Transverse colon (tissue), 4 donors: ENCODE measurements at regions not wholly inside any gene's neighbourhood (a gene's known extent, or its start where the extent isn't known, plus 50 kb on each side); places are given as distances from the start of the nearest gene placed in this dataset.

Experiments used
- DNase-seq: peaks from one replicate; pipeline ENCODE4 v3.0.0-alpha.2; 2019
- H3K27ac ChIP-seq, 4 donors: fragments of 200-600 bp; sonication (generic); 2 replicates each; pipeline ENCODE4 v1.5.1; 2016 to 2018; ENCODE audit warnings: inconsistent platforms in 4 of 4
- H3K27me3 ChIP-seq: fragments of 200-600 bp; sonication (generic); 2 replicates; pipeline ENCODE4 v1.5.1; 2017; ENCODE audit warnings: inconsistent platforms
- H3K36me3 ChIP-seq, 4 donors: fragments of 200-600 bp; sonication (generic); 2 replicates each; pipeline ENCODE4 v1.5.1; 2017 to 2019; ENCODE audit warnings: inconsistent platforms in 4 of 4
- H3K4me1 ChIP-seq, 4 donors: fragments of 200-600 bp; sonication (generic); 2 replicates each; pipeline ENCODE4 v1.5.1; 2017 to 2020; ENCODE audit warnings: inconsistent platforms in 4 of 4
- H3K4me3 ChIP-seq, 4 donors: fragments of 200-600 bp; sonication (generic); 1 replicate in 1 of 4; 2 replicates in 3 of 4; pipeline versions ENCODE4 v1.5.1 to v1.6.1; 2017 to 2019; ENCODE audit warnings: inconsistent platforms in 4 of 4
- H3K9me3 ChIP-seq, 2 donors: fragments of 200-600 bp; sonication (generic); 2 replicates each; pipeline ENCODE4 v1.5.1; 2017 to 2019; ENCODE audit warnings: inconsistent platforms in 2 of 2
- EP300 ChIP-seq: sonication (generic); formaldehyde crosslinking; IDR thresholded peaks from one replicate; pipeline ENCODE4 v1.6.1; 2017; ENCODE audit warnings: antibody characterized with exemption, low read depth
- POLR2A ChIP-seq: fragments of 450-650 bp; IDR thresholded peaks from one replicate; pipeline ENCODE4 v1.6.1; 2016; ENCODE audit warnings: antibody characterized with exemption, mild to moderate bottlenecking, moderate library complexity
- POLR2AphosphoS5 ChIP-seq, 3 donors: sonication (generic); formaldehyde crosslinking; IDR thresholded peaks; one replicate each; pipeline ENCODE4 v1.6.1; 2016; ENCODE audit warnings: antibody characterized with exemption in 3 of 3
- WGBS, 2 donors: methylation state at CpG; one replicate each; pipeline ENCODE4 v1.1.5; 2018; ENCODE audit warnings: low coverage in 1 of 2; 5-methylcytosine and 5-hydroxymethylcytosine counted together
- in situ Hi-C, 4 donors: fragments of 200-750 bp; cut with MboI; loops; one replicate each; pipeline versions ENCODE4 v1.15.0 to v1.15.1; 2017; ENCODE audit warnings: low sequenced_read_pairs in 3 of 4, low pct_ligation_motif_present in 1 of 4, low pct_unique_long_range_greater_than_20kb in 1 of 4
- intact Hi-C: fragments of 100-400 bp; cut with DNase I; formaldehyde crosslinking; loops from one replicate; pipeline ENCODE4 v1.15.1; 2023; ENCODE audit warnings: low total_unique reads
- TF ChIP-seq, protein P1 (sequence below), 5 experiments: fragments of 200-600 bp in 3 of 5; fragments of 450-650 bp in 2 of 5; sonication (generic) in 3 of 5; IDR thresholded peaks; 1 replicate in 2 of 5; 2 replicates in 3 of 5; pipeline ENCODE4 v1.5.1; 2016 to 2017; ENCODE audit warnings: antibody characterized with exemption in 5 of 5, inconsistent platforms in 3 of 5, mild to moderate bottlenecking in 2 of 5, moderate library complexity in 1 of 5

DNA sequence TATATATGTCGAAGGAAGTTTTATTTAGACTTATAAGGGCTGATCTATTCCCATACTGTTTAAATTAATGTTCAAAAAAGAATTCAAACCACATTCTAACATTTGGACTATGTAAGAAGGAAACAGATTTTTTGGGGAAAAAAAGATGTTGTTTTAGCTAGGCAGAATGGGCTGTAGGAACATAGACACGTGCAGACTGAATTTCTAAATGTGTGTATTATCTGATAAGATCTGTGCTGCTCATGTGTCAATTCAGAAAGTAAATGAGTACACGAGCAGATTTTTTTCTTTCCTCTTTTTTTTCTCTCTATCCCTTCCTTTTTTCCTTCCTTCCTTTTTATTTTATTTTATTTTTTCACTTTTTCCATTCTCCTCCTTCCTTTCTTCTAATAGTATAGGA, 259.5 kb upstream of the KCNH8 start:
- no peaks in the 10 kb centered on the region for H3K27me3 ChIP-seq
- no peaks in the 10 kb centered on the region for H3K36me3 ChIP-seq
- 59 to 64% methylated on average over 3 of the region's 3 CpGs for WGBS, 2 donors
- in situ Hi-C loops, result no loop called here
- H3K4me3 ChIP-seq, result no peak overlapping the region
- H3K4me1 ChIP-seq, result no peaks in the 10 kb centered on the region
- intact Hi-C loops, result no loop called here
- TF ChIP-seq POLR2AphosphoS5 (IDR thresholded peaks at IDR 0.05) (no peak), POLR2A (no peak), EP300 (no peak)
- TF ChIP-seq, protein P1, sequence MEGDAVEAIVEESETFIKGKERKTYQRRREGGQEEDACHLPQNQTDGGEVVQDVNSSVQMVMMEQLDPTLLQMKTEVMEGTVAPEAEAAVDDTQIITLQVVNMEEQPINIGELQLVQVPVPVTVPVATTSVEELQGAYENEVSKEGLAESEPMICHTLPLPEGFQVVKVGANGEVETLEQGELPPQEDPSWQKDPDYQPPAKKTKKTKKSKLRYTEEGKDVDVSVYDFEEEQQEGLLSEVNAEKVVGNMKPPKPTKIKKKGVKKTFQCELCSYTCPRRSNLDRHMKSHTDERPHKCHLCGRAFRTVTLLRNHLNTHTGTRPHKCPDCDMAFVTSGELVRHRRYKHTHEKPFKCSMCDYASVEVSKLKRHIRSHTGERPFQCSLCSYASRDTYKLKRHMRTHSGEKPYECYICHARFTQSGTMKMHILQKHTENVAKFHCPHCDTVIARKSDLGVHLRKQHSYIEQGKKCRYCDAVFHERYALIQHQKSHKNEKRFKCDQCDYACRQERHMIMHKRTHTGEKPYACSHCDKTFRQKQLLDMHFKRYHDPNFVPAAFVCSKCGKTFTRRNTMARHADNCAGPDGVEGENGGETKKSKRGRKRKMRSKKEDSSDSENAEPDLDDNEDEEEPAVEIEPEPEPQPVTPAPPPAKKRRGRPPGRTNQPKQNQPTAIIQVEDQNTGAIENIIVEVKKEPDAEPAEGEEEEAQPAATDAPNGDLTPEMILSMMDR (IDR thresholded peaks at IDR 0.05), result no peak
- H3K9me3 ChIP-seq, result no peaks in the 10 kb centered on the region
- DNase-seq, result no peak
- H3K27ac ChIP-seq, result no peak overlapping the region

DNA sequence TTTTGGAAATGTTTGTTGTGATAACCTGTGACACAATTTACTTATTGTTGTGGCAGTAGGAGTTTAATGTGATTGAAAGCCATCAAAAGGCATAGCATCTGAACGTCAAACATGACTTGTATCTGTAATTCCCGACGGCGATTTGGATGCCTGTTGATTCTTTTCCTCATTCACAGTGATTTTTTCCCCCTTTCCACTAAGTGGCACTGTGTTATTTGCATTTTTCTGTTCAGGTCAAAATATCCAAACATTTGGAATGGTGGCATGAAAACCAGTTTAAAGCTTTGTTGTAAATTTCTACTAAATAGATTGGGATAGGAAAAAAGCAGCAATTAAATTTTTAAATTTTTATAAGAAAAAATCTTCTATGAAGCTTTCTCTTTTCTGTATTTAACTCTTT, 259.9 kb upstream of the KCNH8 start:
- Histone ChIP-seq H3K4me1 (no peaks in the 10 kb centered on the region), H3K27me3 (no peaks in the 10 kb centered on the region), H3K27ac (no peak overlapping the region), H3K36me3 (no peaks in the 10 kb centered on the region), H3K4me3 (no peak overlapping the region), H3K9me3 (no peaks in the 10 kb centered on the region)
- intact Hi-C loops, result no loop called here
- TF ChIP-seq POLR2A, result no peak
- TF ChIP-seq EP300, result no peak
- TF ChIP-seq POLR2AphosphoS5 (IDR thresholded peaks at IDR 0.05), result no peak
- TF ChIP-seq, protein P1 (IDR thresholded peaks at IDR 0.05), result no peak
- in situ Hi-C loops, result no loop called here
- no peak for DNase-seq
- WGBS, 2 donors, result 74 to 79% methylated on average over 4 of the region's 4 CpGs

DNA sequence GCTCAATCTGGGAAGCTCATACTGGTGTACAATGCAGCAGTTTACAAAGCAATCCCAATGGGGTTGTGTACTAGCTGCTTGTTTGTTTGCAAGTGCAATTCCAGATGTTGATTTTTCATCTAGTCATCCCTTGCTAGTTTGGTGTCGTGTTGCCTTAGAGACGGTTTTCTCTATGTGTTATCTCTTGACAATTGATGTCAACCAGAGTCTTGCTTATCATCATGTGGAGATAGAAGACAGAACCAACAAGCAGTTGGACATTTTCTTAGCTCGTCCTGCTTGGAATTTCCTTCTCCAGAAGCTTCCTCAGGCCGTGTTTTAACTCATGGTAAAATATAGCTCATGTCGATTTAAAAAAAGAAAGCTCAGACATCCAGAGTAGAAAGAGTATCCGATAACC, 262.0 kb upstream of the KCNH8 start:
- Histone ChIP-seq H3K9me3 (no peaks in the 10 kb centered on the region), H3K27me3 (no peaks in the 10 kb centered on the region), H3K4me1 (no peaks in the 10 kb centered on the region), H3K27ac (no peak overlapping the region), H3K4me3 (no peak overlapping the region), H3K36me3 (no peaks in the 10 kb centered on the region)
- intact Hi-C loops (no loop called here), in situ Hi-C loops (no loop called here)
- 73 to 82% methylated on average over 6 of the region's 6 CpGs for WGBS, 2 donors
- no peak for DNase-seq
- TF ChIP-seq POLR2A, result no peak
- TF ChIP-seq, protein P1 (IDR thresholded peaks at IDR 0.05), result no peak
- TF ChIP-seq POLR2AphosphoS5 (IDR thresholded peaks at IDR 0.05), result no peak
- TF ChIP-seq EP300, result no peak

DNA sequence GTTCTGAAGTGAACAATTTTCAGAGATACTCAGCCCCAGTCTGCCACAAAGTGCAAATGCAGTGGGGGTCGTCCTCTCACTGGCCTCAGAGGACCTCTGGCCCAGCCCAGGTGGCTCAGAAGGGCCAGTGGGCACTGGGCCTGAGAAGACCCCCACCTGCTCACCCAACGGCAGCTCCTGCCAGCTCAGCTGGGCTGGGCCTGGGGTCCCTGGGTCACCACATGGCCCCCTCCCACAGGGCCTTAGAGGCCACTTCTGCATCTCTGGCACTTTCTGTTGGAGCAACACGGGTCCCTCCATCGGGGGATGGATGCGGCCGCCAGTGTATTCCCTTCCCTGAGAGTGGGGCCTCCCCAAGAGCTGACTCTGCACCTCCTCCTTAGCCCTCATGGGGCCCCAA, 262.7 kb upstream of the KCNH8 start:
- H3K27ac ChIP-seq, result no peak overlapping the region
- H3K36me3 ChIP-seq, result no peaks in the 10 kb centered on the region
- intact Hi-C loops, result no loop called here
- no peak for DNase-seq
- no peaks in the 10 kb centered on the region for H3K4me1 ChIP-seq
- in situ Hi-C loops, result no loop called here
- WGBS, 2 donors, result 82% methylated on average over 2 of the region's 6 CpGs; no CpG with 5 or more reads in 1 of the 2 donors
- H3K4me3 ChIP-seq, result no peak overlapping the region
- TF ChIP-seq POLR2A (no peak), EP300 (no peak), POLR2AphosphoS5 (IDR thresholded peaks at IDR 0.05) (no peak)
- TF ChIP-seq, protein P1 (IDR thresholded peaks at IDR 0.05), result no peak
- no peaks in the 10 kb centered on the region for H3K9me3 ChIP-seq
- H3K27me3 ChIP-seq, result no peaks in the 10 kb centered on the region
